Globus pallidus (tissue), 1 donor: ENCODE measurements at regions not wholly inside any gene's neighbourhood (a gene's known extent, or its start where the extent isn't known, plus 50 kb on each side); places are given as distances from the start of the nearest gene placed in this dataset.
"Not testable (repeated sequence)": the region's sequence is repeated elsewhere in the genome, so short reads cannot be mapped to it uniquely, and the experiment has no call there.

Source experiments
- DNase-seq: peaks from one replicate; pipeline ENCODE4 v3.0.0-alpha.2; 2015; ENCODE audit warnings: low spot score

DNA sequence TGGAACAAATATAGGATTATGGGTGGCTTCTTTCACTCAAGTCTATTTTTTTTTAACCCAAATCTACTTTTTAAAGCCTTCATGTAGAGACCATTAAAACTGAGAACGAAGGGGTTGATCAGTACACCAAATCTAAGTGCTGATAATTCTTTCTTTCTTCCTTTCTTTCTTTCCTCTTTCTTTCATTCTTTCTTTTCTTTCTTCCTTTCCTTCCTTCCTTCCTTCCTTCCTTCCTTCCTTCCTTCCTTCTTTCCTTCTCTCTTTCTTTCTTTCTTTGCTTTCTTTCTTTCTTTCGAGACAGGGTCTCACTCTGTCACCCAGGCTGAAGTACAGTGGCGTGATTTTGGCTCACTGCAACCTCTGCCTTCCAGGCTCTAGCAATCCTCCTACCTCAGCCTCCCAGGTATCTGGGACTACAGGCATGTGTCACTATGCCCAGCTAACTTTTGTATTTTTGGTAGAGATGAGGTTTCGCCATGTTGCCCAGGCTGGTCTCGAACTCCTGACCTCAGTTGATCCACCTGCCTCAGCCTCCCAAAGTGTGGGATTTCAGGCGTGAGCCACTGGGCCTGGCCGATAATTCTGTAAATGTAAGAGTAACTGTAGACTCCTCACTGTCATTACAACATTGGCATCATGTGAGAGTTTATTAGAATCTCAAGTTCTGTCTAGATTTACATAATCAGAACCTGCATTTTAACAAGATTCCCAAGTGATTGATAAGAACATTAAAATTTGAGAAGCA is 236.4 kb downstream of the TFEC start:
- no peak for DNase-seq

DNA sequence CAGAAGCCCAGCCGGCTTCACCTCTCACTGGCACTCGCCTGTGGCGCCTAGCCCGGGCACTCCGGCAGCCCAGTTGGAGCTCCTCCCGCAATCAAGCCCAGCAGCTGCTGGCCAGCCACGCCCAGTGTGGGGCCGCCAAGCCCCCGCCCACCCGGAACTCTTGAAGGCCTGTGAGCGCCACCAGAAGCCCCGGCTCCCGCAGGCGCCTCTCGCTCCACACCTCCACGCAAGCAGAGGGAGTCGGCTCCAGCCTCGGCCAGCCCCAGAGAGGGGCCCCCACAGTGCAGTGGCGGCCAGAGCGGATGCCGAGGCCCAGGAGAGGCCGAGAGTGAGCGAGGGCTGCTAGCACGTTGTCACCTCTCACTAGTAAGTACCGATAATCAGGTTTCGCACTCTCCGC is 240.7 kb downstream of the TFEC start:
- DNase-seq = no peak

DNA sequence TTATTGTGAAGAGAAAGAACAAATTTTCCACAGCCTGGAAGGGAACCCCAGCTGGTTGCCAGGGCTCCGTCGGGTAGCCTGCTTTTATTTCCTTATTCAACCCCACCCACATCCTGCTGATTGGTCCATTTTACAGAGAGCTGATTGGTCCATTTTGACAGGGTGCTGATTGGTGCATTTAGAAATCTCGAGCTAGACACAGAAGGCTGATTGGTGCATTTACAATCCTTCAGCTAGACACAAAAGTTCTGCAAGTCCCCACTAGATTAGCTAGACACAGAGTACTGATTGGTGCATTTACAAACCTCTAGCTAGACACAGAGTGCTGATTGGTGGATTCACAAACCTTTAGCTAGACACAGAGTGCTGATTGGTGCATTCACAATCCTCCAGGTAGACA is 241.1 kb downstream of the TFEC start:
- DNase-seq = not testable (repeated sequence)

DNA sequence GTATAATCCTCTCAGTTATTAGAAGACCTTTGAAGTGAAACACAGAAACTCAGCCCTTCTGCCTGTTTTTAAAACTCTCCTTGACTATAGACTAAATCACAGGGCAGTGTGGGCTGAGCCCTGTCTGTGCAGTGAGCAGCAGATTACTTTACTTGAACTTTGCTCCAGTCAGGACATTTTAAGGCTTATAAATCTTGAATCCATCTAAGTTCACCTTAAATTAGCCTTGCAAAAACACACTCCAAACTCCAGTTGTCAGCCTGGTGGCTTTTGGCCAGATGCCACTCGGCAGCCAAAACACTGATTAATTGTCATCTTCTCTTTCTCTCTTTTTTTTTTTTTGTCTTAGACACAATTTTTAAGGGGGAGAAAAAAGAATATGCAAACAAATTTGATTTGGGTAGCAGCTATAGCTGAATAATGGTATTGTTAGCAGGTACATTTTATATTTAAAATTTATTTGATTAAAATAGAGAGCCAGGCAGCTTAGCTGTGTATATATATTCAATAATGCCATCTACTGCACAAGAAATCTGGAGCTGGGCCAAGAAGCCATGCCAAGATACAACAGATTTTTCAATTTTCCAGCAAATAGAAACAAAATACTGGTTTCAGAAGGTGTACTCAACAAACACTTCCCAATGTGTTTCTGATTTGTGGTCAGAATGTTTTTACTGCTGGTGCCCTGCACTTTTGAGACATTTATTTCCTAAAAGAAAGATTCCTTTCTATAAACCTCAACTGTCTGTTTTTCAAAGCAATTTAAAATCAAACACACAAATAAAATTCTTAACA is 247.7 kb downstream of the TFEC start:
- peak; percentile 7 for DNase-seq

DNA sequence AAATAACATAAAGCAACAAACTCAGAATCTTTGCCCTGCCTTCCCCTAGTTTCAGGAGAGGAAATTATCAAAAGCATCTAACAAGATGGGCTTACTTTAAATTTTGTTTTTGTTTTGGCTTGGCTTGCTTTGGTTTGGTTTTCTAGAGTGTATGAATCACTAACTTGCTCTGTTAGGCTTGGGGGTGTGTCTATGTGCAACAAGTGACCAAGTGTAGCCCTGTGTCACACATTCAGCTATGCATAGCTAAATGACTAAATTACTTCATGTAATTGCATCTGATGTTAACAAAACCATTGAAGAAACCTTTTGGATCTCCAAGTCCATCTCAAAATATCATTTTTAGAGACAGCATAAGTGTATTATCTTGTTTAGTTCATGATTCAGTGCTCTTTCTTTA is 251.0 kb downstream of the TFEC start:
- DNase-seq = no peak

DNA sequence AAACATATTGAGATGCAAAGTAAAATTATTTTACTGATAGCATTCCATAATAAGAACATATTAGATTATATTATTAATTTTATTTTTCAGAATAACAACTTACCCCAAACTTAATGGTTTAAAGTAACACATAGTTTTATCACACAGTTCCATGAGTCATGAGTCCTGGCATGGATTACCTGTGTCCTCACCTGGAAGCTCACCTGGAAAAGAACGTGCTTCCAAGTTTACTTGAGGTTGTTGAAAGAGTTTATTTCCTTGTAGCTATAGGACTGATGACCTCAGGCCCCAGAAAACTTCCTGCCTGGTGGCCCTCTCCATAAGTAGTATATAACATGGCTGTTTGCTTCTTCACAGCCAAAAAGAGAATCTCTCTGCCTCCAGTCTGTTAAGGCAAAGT is 254.6 kb downstream of the TFEC start:
- no peak for DNase-seq

DNA sequence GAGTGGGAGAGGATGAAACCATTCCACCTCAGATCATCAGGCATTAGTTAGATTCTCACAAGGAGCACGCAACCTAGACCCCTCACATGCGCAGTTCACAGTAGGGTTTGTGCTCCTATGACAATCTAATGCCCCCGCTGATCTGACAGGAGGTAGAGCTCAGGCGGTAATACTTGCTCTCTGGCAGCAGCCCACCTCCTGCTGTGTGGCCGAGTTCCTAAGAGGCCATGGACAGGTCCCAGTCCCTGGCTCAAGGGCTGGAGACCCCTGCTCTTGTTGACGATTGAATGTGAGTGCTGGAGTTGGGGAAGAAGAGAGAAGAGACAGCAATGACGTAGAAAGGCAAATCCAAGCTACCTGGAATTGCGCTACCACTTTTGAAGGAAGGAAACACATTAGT is 267.2 kb downstream of the TFEC start:
- no peak for DNase-seq

DNA sequence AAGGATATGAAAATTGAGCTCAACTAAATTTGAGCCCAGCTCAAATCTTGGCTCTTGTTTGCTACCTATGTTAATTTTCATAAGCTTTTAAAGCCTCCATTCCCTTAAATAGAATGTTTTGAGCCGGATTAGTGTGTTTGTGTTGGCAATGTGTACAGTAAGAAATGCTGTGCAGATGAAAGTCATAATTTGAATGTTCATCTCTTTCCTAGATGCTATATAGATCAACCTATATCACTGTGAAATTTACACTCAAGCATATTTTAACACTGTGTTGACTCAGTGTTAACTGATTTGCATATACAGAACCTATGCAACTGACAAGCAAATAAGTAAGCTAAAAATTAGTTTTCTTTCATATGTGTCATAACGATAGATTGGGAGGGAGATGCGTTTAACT is 272.5 kb downstream of the TFEC start:
- DNase-seq = no peak

DNA sequence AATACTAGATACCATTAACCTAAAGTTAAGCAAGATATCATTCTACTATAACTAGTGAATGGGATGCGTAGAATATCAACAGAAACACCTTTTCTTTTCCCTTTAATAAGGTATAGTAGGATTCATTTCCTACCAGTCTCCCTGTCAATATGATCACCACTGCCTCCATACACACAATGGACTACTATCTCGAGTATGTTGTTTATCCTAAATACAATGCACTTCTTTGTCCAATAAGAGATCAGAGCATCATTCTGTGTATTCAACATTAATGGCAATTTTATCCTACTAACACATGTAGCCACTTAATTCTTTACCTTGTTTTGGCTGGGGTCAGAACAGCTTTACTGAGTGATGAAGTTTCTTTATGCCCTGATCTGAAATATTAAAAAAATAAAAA is 276.3 kb downstream of the TFEC start:
- DNase-seq = peak; percentile 38

DNA sequence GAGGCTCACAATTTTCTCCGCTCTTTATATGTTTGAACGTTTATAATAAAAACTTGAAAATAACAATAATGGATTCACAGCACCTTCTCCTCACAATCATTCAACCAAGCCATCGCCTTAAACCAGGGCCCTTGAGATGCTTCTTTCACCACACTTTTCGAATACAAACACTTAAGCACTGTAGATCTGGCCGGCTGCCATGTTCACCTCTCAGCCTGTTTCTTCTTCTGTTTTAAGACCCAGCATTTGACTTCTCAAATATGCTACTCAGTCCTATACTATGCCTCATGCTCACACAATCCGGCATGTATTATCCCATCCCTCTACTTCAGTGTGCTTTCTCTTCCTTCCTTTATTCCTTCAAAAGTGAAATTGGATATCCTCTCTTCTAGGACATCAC is 280.6 kb downstream of the TFEC start:
- no peak for DNase-seq

DNA sequence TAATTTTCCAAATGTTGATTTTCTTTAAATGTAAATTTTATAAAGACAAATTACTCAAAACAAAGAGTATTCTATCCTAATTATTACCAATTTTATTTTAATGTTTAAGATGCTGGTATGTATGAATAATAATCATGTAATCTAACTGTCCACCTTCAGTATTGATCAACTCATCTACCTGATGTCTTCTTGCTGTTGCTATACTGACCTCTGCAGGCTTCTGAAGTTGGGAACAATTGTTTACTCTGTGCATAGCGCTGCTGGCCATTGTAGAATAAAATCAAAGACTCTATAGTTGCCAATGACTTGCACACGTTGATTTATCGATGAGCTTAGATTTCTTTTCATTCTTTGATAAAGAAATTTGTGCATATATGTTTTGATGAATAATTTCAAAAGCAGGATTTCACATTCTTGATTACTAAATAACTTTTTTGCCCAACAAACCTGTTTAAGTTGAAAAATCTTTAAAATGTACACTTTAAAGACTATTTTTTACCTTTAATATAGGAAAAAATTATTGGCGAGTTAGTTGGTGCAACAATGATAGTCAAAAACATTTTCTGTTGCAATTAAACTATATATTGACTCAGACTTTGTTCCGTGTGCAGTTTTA is 282.3 kb downstream of the TFEC start:
- no peak for DNase-seq

DNA sequence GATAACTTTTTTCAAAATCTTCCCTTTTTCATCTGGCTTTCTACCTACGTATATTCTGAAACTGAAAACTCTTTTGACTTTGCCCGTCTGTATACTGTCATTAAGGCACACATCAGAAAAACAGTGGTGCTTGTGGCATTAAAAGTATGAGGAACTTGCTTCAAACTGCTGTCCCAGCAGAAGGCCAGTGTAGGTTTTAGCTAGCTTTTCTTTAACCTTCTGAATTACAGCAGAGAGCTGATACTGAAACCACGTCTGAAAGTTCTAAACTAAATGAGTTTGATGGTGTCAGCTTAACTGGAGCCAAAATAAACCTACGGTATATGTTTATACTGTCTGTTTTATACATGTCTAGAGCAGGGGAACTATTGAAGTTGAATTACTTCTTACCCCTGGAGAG is 283.4 kb downstream of the TFEC start:
- no peak for DNase-seq

DNA sequence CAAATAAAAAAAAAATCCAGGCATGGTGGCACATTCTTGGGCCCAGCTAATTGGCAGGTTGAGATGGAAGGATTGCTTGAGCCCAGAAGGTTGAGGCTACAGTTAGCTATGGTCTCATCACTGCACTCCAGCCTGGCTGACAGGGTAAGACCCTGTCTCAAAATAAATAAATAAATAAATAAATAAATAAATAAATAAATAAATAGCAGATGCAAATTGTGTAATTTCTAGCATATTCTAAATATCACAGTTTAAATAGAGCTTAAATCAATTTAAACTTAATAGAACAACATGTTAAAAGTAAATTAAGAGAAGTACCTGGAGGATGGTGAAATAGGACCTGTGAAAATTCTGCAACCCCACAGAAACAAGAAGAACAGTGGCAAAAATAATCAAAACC is 290.5 kb downstream of the TFEC start:
- no peak for DNase-seq

DNA sequence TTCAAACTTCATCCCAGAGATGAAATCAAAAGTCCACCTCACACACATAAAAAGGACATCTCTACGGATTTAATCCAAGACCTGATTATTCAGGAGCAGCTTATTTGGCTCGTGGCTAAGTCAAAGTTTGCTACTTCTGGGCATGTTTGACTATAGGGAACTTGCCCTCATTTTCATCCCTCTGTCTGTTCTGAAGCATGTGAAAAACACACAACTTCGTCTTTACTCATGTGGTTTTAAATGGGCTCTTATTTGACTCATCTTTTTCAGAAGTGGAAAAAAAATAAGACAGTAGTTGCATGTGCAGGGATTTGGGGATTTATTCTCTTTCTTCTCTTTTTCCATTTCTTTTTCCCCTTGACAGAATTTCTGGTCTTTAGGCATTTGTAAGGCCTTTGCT is 295.9 kb downstream of the TFEC start:
- DNase-seq = no peak

DNA sequence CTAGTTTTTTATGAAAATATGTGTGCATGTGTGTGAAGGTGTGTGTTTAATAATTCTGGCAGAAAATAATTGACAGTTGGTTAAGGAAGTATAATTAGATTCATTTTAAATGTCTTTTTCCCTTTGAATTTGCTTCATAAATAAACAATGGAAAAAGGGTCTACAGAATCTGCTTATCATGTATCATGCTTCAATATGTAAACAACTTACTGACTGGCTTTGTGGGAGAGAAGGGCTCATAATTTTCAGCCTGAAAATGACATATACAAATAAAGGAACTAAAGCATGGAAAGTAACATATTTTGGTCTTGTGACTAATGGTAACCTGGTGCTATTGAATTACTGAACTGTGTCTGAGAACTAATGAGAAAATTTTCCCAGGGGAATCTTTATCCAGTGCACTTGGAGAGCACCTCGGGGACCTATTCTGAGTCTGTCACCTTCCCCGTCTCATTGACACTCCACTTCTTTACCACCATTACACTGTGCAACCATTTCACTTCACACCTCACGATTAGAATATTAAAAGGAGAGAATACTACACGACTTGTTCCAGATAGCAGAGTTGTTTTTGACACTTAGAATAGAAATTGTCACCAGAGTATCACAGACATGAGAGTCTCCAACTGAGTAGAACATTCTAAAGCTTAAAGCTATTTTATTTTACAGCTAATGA is 298.6 kb downstream of the TFEC start:
- no peak for DNase-seq

DNA sequence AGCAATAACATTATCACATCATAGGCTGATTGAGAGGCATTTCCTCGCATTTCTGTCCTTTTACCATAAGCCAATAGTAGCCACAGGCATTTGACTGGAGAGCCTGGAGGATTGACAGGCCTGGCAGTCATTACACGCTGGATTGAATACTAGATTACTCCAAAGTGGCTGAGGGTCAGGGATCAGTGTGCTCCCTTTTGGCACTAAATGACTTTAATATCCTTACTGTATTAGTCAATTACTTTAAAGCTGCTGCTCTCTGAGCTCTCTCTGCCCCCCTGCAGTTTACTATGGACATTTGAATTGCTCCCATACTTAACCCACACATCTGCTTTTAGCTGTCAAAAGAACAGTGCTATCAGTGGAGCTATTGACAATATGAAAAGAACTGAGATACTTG is 302.0 kb downstream of the TFEC start:
- DNase-seq = no peak

DNA sequence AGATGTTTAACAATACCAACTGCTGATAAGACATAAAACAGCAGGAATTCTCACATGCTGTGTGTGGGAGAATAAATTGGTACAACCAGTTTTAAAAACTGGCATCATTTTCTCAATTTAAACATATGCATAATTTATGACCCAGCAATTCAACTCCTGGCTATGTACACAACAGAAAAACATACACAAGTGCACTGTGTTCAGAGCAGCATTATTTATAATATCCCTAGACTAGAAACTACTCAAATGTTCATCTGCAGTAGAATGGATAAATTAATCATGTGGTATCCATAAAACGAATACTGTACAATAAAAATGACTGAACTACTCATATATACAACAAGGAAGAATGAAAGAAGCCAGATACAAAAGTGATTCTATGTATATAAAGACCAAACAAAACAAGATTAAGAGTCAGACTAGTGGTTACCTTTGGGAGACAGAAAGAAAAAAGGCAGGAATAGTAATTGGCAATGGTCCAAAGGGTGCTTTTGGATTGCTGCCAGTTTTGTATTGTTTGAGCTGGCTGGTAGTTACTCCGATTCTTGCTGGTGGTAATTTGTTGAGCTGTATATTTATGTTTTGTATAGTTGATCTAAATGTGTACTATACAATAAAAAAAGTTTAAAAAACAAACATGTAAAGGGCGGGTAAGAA is 306.0 kb downstream of the TFEC start:
- DNase-seq = no peak

DNA sequence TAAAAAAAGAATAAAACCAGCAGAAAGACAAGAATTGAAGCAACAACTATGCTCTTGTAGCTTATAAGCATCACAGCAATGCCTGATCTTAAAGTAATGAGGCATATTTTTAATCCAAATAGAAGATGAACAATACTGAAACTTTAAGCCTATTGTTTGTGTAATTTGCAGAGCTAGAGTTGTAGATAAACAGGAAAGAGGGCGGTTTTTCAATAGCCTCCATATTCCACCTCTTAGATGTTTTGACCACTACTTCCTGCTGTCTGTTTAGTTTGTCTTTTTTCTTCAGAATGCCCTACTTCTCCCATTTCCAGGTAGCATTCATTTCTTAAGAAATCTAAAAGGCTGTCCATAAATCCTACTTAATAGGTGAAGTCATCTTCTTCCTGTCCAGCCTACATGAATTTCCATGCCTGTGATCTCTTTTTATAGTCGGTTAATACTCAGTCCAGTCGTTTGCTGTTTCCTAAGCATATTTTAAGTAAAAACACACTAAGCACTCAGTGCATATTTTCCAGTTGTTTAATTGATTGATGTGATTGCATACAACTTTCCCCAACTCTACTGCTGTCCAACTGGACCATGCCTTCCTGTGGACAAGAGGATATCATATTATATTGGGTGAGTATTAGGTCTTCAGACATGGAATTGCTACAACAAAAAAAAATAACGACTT is 308.1 kb downstream of the TFEC start:
- no peak for DNase-seq

DNA sequence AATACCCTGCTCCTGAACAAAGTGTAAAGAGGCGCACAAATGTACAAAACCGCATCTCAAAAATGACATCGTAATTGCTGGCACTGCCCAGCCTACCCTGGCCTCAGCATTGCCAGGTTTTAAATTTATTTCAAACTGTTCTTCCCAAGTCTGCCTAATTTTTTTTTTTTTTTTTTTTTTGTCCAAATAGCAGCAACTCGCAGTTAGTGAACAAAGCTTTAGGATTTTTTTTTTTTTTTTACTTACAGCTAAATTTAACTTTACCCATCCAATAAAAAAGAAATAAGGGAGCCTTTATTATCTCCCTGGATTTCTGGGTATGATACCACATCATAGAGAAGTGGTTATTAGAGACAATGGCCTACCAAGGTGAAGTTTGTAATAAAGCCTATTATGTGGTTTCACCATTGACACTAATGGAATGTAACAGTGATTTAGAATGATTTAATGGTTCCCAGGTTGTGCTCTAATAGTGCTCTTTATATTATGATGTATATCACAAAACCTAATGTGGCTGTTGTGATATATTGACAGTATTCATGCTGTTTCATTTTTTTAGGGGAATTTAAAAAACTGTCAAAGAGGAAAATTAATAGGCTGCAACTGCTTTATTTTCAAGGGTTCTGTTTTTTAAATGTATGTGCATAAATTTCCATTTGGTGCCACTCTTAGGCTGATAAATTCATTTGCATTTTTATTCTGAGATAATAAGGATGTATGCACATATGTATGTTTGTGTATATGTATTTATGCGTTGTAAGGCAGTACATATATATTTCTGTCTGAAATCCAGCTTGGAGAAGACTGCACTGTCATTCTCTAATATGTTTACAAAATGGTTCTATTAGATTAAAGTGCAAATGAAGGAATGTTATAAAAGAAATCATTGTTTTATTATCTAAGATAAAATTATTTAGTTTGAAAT is 309.0 kb downstream of the TFEC start:
- DNase-seq = no peak

DNA sequence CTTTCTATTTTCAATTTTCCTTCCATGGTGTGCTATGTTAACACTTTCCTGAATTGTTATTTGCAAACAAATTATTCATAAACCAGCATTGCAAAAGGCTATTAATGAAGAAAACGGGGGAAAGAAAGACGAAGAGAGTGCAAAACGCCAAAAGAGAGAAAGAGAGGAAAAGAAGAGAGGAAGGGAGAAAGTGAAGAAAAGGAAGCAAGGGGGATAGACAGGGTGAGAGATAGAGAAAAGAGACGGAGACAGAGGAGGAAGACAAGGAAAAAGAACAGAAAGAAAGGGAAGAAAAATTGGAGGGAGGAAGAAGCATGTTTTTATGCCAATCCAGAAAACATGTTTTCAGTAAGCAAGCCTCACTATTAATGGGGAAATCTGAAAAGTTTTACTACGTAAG is 310.6 kb downstream of the TFEC start:
- DNase-seq = no peak

DNA sequence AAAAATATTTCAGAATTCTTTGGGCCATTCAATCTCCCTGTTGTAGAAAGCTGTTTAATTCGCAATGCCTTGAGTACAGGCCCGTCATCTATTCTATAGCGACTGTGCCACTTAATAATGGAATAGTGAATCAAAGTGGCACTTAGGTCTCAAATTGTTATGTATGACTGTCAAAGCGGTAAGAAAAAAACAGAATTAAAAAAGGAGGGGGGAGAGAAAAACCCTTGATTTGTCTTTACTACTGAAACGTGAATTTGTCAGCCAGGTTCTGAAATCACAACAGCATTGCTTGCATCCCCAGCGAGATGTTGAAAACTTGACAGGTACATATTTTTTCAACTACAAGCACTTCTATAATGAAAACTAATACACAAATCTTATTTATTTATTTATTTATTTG is 320.9 kb downstream of the TFEC start:
- DNase-seq = no peak
